ENCODE measurements at regions not wholly inside any gene's neighbourhood (a gene's known extent, or its start where the extent isn't known, plus 50 kb on each side); places are given as distances from the start of the nearest gene placed in this dataset.

DNA sequence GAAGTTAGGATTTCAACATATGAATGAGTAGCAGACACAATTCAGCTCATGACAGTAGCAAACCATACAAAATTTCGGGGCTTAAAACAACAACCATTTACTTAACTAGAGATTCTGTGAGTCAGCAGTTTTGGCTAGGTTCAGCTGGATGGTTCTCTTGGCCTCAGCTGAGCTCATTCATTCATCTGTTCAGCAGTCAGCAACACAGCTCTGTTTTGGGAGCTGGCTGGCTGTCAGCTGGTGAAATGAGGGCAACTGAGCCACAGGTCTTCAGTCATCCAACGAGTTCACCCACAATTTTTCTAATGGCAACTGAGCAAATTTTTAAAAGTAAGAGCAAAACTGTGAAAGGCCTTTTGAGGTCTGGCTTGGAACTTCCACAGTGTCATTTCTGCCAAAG lies 2005.1 kb upstream of the AGA start:
- CTCF ChIA-PET: no interaction called here
- no peak for FAIRE-seq
- no TSS peak for BruUV-seq (replicated peaks)
- H3K27ac ChIP-seq (ENCODE audit: control insufficient read depth, insufficient read depth): no peak overlapping the region
- SMC1A ChIA-PET (ENCODE audit: uncharacterized antibody, unreplicated experiment): no interaction called here
- H4K20me1 ChIP-seq (ENCODE audit: control insufficient read depth, insufficient read depth): no peaks in the 10 kb centered on the region
- RAD21 ChIA-PET (ENCODE audit: unreplicated experiment): no interaction called here
- no peaks in the 10 kb centered on the region for H3K9me3 ChIP-seq (replicated peaks; ENCODE audit: control insufficient read depth, insufficient read depth, low read length)
- in situ Hi-C loops (cut with MboI): no loop called here
- no peak overlapping the region for H3K9ac ChIP-seq (ENCODE audit: control insufficient read depth, insufficient read depth, low read length)
- no peak for ATAC-seq
- no peak overlapping the region for H2AFZ ChIP-seq (ENCODE audit: control insufficient read depth, low read depth, low read length)
- 0% methylated on average over 2 of the region's 2 CpGs for WGBS (ENCODE audit: insufficient coverage, insufficient replicate concordance, low lambda C conversion rate, missing lambda C conversion rate)
- no peaks in the 10 kb centered on the region for H3K36me3 ChIP-seq (ENCODE audit: control insufficient read depth in 2 of 2, insufficient read depth in 2 of 2, low read length in 1 of 2)
- TF ChIP-seq STAT1 (conservative IDR thresholded peaks at IDR 0.05) (no peak), SUPT20H (IDR thresholded peaks at IDR 0.05; ENCODE audit: borderline replicate concordance, control insufficient read depth, low read depth, low read length) (no peak), MEF2B (IDR thresholded peaks at IDR 0.05; ENCODE audit: partially characterized antibody, poor library complexity, severe bottlenecking) (no peak)
- TF ChIP-seq, protein P1, sequence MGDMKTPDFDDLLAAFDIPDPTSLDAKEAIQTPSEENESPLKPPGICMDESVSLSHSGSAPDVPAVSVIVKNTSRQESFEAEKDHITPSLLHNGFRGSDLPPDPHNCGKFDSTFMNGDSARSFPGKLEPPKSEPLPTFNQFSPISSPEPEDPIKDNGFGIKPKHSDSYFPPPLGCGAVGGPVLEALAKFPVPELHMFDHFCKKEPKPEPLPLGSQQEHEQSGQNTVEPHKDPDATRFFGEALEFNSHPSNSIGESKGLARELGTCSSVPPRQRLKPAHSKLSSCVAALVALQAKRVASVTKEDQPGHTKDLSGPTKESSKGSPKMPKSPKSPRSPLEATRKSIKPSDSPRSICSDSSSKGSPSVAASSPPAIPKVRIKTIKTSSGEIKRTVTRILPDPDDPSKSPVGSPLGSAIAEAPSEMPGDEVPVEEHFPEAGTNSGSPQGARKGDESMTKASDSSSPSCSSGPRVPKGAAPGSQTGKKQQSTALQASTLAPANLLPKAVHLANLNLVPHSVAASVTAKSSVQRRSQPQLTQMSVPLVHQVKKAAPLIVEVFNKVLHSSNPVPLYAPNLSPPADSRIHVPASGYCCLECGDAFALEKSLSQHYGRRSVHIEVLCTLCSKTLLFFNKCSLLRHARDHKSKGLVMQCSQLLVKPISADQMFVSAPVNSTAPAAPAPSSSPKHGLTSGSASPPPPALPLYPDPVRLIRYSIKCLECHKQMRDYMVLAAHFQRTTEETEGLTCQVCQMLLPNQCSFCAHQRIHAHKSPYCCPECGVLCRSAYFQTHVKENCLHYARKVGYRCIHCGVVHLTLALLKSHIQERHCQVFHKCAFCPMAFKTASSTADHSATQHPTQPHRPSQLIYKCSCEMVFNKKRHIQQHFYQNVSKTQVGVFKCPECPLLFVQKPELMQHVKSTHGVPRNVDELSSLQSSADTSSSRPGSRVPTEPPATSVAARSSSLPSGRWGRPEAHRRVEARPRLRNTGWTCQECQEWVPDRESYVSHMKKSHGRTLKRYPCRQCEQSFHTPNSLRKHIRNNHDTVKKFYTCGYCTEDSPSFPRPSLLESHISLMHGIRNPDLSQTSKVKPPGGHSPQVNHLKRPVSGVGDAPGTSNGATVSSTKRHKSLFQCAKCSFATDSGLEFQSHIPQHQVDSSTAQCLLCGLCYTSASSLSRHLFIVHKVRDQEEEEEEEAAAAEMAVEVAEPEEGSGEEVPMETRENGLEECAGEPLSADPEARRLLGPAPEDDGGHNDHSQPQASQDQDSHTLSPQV (IDR thresholded peaks at IDR 0.05): no peak
- no peaks in the 10 kb centered on the region for H3K79me2 ChIP-seq (ENCODE audit: control insufficient read depth, insufficient read depth, low read length)
- no peaks in the 10 kb centered on the region for H3K4me1 ChIP-seq (ENCODE audit: control insufficient read depth, insufficient read depth, low read length)
- no peak overlapping the region for H3K4me2 ChIP-seq (ENCODE audit: control insufficient read depth, insufficient read depth)
- no peaks in the 10 kb centered on the region for H3K27me3 ChIP-seq (replicated peaks in 1 of 2; ENCODE audit: control insufficient read depth in 2 of 2, insufficient read depth in 2 of 2, low read length in 1 of 2)
- intact Hi-C loops (cut with micrococcal nuclease; ENCODE audit: unreplicated experiment): no loop called here
- H3K4me3 ChIP-seq: no peak overlapping the region
- POLR2A ChIA-PET: no interaction called here
- no peak for DNase-seq (ENCODE audit: low read depth, low spot score)

All from GM12878 (cell line).